Kidney (tissue), 13 donors: ENCODE measurements at regions not wholly inside any gene's neighbourhood (a gene's known extent, or its start where the extent isn't known, plus 50 kb on each side); places are given as distances from the start of the nearest gene placed in this dataset.

Experiments
- DNase-seq, 5 donors: peaks; one replicate each; pipeline ENCODE4 v3.0.0-alpha.2; 2013 to 2020
- FAIRE-seq: peaks from 2 replicates; lab custom pipeline; 2012; peaks lifted over from hg19 to GRCh38; lab: Jason Lieb, UNC
- H3K27ac ChIP-seq, 2 donors: one replicate each; pipeline ENCODE4 v1.7.0; 2013; ENCODE audit warnings: low read depth in 2 of 2, low read length in 2 of 2, inconsistent platforms in 1 of 2
- H3K27me3 ChIP-seq: one replicate; pipeline ENCODE4 v1.7.1; 2013; ENCODE audit warnings: low read length, inconsistent platforms; ENCODE audit not compliant: control insufficient read depth, insufficient read depth
- H3K36me3 ChIP-seq, 3 donors: one replicate each; pipeline versions ENCODE4 v1.7.0 to v1.7.1; 2013; ENCODE audit warnings: low read length in 3 of 3, control low read depth in 1 of 3, inconsistent platforms in 1 of 3; ENCODE audit not compliant: insufficient read depth in 3 of 3, control insufficient read depth in 2 of 3
- H3K4me1 ChIP-seq, 3 donors: one replicate each; pipeline versions ENCODE4 v1.7.0 to v1.7.1; 2013; ENCODE audit warnings: low read length in 3 of 3, inconsistent platforms in 1 of 3, low read depth in 1 of 3; ENCODE audit not compliant: control insufficient read depth in 2 of 3, insufficient read depth in 2 of 3
- H3K4me3 ChIP-seq, 3 donors: one replicate each; pipeline versions ENCODE4 v1.7.0 to v1.8.1; 2013; ENCODE audit warnings: low read length in 3 of 3, control low read depth in 1 of 3, inconsistent platforms in 1 of 3
- H3K9ac ChIP-seq, 3 donors: one replicate each; pipeline versions ENCODE4 v1.7.0 to v1.7.1; 2013; ENCODE audit warnings: low read length in 3 of 3, control low read depth in 1 of 3, inconsistent platforms in 1 of 3
- H3K9me3 ChIP-seq, 3 donors: one replicate each; pipeline versions ENCODE4 v1.7.0 to v1.7.1; 2013; ENCODE audit warnings: low read length in 3 of 3, control low read depth in 1 of 3, inconsistent platforms in 1 of 3; ENCODE audit not compliant: control insufficient read depth in 2 of 3, insufficient read depth in 1 of 3
- intact Hi-C: fragments of 100-400 bp; cut with DNase I; formaldehyde crosslinking; loops from one replicate; pipeline ENCODE4 v1.11.1; 2022
- TF ChIP-seq, protein P1 (sequence below): IDR thresholded peaks from 3 replicates; pipeline ENCODE4 v1.5.1; 2012; ENCODE audit warnings: mild to moderate bottlenecking, moderate library complexity, borderline replicate concordance; ENCODE audit not compliant: insufficient read depth; ENCODE audit errors: extremely low read depth
- donor health status: control.
- donor health status: control.
- donor health status: control.
- donor health status: control.
- donor health status: control.
- donor health status: DM: yes; HTN: yes; CAD: no.
- donor health status: Normal renal cell carcinoma (clear cell type).

DNA sequence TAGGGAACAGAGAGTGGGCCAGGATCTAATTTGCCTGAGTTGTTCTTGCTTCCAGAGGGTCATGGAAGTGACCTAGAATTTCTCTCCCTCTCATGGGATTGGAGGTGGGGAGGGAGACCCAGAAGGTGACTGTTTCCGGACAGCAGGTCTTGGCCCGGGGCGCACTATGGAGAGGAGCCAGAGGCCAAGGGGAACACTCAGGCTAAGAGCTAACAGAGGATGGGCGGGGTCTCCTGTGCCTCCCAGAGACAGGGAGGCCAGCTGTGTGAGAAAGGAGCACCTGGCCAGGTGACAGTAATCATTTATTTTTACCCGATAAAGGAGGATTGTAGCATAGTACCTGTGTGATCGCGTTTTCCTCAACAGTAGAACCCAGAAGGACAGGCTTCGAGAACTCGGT is 50.9 kb upstream of the ANKH start:
- DNase-seq: no peak
- intact Hi-C loops: no loop called here

More for the DNA sequence above, 50.9 kb upstream of the ANKH start:
- Histone ChIP-seq H3K4me3 (no peak overlapping the region), H3K36me3 (no peaks in the 10 kb centered on the region), H3K27me3 (no peaks in the 10 kb centered on the region), H3K9me3 (no peaks in the 10 kb centered on the region), H3K9ac (no peak overlapping the region), H3K4me1 (no peaks in the 10 kb centered on the region), H3K27ac (no peak overlapping the region)
- FAIRE-seq: no peak
- TF ChIP-seq, protein P1, sequence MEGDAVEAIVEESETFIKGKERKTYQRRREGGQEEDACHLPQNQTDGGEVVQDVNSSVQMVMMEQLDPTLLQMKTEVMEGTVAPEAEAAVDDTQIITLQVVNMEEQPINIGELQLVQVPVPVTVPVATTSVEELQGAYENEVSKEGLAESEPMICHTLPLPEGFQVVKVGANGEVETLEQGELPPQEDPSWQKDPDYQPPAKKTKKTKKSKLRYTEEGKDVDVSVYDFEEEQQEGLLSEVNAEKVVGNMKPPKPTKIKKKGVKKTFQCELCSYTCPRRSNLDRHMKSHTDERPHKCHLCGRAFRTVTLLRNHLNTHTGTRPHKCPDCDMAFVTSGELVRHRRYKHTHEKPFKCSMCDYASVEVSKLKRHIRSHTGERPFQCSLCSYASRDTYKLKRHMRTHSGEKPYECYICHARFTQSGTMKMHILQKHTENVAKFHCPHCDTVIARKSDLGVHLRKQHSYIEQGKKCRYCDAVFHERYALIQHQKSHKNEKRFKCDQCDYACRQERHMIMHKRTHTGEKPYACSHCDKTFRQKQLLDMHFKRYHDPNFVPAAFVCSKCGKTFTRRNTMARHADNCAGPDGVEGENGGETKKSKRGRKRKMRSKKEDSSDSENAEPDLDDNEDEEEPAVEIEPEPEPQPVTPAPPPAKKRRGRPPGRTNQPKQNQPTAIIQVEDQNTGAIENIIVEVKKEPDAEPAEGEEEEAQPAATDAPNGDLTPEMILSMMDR: no peak
